ENCODE measurements at regions not wholly inside any gene's neighbourhood (a gene's known extent, or its start where the extent isn't known, plus 50 kb on each side); places are given as distances from the start of the nearest gene placed in this dataset.
A peak's percentile ranks its signal among the peaks of the same experiment; 100 is the strongest.
"Not testable (repeated sequence)": the region's sequence is repeated elsewhere in the genome, so short reads cannot be mapped to it uniquely, and the experiment has no call there.

- no peak for DNase-seq
These were observed 101.6 kb upstream of the MEF2A start for GRCh38 chr15:99464137-99464536.

- no peak for DNase-seq
These were observed 99.0 kb upstream of the MEF2A start for GRCh38 chr15:99466701-99467337.

DNA sequence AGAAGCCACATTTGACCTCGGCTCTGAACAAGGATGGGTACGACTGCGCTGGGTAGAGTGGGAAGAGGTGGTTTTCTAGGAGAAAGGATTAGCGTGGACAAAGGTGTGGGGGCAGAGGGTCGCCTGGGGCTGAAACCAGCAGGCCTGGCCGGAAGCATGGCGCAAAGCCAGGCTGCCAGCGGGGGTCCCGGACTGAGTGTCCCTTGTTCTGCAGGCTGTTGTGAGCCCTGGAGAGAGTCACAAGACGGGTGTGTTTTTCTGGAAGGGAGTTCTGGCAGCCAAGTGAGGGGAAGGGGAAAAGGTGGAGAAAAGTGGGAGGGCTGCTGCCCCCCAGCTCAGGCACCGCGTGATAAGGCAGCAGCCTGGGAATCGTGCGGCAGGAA is 98.5 kb upstream of the MEF2A start:
- DNase-seq: no peak

- peak; percentile 40 for DNase-seq
These were observed 97.8 kb upstream of the MEF2A start for GRCh38 chr15:99467853-99468464.

DNA sequence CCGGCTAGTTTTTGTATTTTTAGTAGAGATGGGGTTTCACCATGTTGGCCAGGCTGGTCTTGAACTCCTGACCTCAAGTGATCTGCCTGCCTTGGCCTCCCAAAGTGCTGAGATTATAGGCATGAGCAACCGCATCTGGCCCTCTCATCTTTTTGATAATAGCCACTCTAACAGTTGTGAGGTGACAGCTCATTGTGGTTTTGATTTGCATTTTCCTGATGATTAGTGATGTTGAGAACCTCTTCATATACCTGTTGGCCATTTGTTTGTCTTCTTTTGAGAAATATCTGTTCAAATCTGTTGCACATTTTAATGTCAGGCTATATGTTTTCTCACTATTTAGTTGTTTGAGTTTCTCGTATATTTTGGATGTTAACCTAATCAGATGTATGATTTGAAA is 95.6 kb upstream of the MEF2A start:
- DNase-seq: not testable (repeated sequence)

DNA sequence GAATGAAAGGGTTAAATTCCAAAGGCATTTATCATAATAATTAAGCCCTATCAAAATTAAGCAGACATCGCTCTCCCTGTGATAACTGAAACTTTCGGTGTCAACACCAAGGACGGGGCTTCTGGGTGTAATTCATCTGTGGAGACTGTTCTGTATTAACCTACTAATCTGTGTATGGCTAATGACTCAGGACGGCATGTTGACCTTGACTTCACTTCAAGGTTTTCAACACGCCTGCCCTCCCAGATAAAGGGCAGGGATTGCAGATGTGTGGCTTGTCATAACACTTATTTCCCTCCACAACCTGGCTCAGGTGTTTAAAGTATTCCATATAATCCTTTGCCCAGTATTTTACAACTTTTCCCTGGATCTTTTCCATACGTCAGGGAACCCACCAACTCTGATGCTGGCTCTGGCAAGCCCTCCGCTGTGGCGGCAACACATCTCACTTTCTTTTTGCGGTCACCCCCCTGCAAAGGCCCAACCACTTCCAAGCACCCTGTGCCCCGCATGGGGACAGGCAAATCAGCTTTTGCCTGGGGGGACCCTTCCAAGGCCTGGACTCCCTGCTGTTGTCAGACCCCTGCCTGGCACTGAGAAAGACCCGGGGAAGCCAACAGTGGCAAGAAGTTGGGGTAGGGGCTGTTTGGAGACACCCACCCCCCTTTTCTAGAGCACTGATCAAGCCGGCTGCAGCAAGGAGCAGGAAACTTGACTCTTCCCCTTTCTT is 93.2 kb upstream of the MEF2A start:
- no peak for DNase-seq

DNA sequence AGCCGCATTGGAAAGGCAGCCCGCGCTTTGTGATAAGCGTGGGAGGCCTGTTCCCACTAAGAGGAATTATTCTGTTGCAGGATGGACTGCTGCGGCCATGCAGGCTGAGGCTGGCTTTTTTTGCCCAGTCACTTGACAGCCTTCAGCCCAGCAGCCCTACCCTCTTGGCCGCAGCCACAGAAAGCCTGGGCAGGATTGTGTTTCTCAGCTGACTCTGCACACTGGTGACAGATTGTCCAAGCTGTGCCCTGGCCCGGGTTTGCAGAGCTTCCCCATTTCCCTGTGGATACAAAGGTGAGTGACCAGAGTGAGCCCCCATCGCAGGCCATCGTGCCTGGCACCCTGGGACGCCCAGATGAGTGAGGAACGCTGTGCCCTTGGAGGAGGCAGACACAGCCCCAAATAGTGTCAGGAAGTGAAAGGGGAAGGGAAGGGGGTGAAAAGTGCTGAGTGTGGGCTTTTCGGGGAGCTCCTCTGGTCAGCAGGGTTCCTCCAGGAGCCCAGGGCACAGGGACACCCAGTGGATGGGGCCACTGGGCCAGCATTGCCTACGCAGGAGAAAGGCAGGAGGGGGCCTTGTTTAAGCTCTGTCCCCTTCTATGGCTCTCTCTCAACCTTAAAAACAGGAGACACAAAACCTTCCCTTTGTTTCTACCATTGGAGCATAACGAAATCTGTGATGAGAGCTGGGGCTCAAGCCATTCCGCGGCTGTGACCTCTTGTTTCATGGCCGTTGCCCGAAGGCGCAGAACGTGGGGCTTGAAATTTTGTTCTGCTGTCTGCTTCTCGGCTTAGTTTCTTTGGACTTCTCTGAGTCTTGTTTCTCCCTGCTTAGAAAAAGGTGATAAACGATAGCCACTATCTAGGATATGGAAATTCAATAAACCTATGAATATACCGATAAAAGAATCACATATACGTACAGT is 91.5 kb upstream of the MEF2A start:
- DNase-seq: no peak

DNA sequence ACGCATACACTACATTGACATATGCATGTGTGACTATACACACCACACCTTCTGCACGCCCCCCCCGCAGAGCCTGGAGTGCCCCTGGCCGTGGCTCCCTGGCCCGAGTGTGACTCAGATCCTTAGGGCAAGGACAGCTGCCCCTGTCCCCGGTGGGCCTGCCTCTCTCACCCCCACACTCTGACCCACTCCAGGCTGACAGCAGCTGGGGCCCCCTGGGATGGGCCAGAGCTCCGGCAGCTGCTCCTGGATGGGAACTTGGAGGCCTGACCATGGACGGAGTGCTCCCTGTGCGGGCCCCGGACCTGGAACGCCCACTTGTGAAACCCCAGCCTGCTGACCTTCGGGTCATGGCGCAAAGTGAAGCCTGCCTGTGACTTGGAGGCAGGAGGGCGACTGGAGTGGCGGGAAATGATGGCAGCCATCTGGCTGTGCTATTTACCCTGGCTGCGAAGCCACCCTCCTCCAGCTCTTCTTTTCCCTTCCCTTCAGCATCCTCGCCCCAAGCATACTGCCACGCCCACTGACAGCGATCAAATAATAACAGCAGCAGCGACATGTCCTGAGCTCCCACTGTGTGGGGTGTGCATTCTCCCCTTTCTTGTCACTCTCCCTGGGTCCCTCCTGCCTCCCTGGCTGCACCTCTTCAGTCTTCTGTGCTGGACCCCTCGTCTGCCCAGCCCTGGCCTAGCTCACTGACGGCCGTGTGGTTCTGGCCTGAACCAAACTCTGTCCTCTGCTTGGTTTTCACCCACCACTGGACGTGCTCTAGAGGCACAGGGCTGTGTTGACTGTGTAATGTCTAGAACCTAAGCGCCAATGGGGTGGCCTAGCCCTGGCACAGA is 90.7 kb upstream of the MEF2A start:
- DNase-seq: no peak

DNA sequence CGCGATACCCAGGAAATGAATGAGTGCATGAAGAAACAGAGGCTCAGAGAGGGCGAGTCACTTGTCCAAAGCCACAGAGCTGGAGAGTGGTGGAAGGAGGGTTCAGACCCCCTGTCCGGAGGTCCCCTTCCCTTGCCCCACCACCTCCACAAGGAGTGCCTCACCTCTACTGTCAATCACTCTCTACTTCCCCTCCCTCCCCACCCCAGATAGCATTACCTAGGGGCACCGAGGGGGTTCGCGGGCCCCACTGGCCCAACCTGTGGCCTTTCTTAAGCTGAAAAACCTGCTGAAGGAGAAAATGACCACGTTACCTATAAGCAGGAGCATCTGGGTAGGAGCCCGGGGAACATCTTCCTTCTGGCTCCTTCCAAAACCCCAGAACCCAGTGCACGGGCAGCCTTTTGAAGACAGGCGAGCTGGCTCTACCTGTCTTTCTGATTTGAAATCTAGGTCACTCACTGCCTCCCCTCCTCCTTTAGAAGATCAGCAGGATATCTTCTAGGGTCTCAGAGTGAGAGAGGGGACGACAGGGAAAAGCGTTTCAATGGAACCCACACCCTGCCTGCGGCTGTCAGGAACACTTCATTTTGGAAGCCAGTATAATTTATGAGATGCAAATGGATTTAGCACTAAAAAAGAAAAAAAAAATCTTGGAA is 89.9 kb upstream of the MEF2A start:
- DNase-seq: no peak

DNA sequence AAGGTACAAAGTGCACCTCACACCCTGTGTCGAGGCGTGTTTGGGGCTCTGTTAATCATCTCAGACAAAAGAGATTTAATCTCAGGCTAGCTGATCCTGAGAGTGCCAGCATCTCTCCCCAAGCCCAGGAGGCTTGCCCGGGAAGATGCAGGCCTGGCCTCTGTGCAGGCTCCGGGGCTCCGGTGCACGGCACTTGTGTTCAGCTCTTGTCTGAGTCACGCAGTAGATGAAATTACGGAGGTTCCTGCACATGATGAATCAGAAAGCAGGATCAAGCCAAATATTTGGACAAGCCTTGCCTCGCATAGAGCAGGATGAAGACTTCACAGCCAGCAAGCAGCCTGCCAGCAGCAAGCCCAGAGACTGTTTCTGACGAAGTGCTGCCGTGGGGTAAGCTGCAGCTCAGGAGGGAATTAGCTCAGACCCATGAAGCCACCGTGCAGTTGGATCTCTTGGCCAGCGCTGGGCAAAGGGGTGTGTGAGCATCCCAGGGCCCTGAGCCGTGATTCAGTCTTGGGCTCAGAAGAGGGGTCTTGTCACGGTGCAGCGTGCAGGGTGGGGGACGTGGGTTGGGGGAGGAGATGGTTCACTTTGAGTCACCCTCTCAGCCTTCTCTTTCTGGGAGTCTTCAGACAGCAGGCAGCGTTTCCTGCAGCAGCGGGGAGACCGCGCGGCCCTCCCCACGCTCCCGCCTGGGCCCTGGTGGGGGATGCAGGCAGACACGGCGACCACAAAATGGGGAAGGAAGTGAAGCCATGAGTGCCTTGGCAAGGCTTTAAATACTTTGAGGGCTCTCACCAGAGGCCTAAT is 89.2 kb upstream of the MEF2A start:
- DNase-seq: peak; percentile 97

- no peak for DNase-seq
These were observed 87.9 kb upstream of the MEF2A start for GRCh38 chr15:99477791-99478471.

GRCh38 chr15:99478977-99479376 is 86.8 kb upstream of the MEF2A start:
- no peak for DNase-seq

DNA sequence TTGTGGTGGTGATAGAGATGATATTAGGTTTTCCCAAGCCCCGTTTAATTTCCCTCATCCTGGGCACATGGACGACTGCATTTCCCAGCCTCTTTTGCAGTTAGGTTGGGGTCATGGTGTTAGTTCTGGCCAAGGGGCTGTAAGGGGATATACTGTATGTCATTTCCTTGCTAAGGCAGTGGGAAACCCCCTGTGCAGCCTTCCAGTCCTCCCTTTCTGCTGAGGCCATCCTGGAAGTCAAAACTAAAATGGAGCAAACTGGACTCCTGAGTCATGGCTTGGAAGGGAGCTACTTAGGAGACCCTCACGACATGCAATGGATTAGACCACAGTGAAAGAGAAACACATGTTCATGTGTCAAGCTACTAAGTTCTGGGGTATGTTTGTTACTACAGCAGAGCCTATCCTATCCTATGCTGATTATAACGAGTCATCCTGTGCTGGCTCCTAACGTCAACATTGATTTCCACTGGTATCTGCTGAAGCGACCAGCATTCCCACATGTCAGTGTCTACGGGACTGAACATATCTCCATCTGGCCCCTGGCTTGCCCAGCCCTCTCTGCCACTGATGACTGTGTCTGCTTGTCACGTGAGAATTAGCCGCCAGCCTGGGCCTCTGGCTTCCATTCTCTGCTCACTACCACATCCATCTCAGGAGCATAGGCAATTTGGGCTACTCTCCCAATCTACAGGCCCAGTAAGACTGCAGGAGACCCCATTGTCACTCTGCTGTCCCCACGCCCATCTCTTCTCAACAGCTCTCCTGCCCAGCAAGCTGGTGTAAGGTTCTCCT is 85.6 kb upstream of the MEF2A start:
- peak; percentile 5 for DNase-seq

- DNase-seq: no peak
These were observed 84.5 kb upstream of the MEF2A start for GRCh38 chr15:99481113-99481950.

DNA sequence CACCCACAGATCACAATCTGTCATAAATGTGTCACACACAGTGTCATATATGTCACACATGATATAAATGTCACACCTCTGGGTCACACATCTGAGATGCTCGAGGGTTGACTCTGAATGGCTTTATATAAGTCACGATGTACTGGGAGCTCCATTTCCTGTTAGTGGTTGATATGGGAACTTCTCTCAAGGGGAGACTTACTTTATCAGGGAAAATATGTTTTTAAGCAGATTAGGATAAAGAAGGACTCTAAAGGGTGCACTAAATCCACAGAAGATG is 83.9 kb upstream of the MEF2A start:
- DNase-seq: no peak

DNA sequence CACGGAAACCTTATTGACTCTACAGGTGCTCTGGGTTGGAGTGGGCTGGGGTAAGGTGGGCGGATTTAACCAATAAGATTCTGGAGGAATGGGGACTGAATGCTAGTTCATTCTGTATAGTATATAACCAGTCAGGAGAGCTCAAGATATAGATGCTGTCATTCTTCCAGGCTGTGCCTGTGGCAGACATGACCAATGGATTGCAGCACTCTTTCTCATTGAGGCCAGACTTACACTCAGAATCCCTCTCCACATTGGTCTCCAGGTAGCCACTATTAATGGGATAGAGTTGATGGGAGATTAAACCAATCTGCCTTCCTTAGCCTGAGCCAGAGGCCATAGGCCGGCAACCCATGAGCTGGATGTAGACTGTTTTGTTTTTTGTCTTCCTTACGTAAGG is 82.8 kb upstream of the MEF2A start:
- DNase-seq: no peak

- DNase-seq: no peak
These were observed 80.4 kb upstream of the MEF2A start for GRCh38 chr15:99485153-99485961.

GRCh38 chr15:99485992-99486370 is 79.8 kb upstream of the MEF2A start:
- no peak for DNase-seq

Measured in HCEC 1CT (cell line).